ENCODE measurements at regions not wholly inside any gene's neighbourhood (a gene's known extent, or its start where the extent isn't known, plus 50 kb on each side); places are given as distances from the start of the nearest gene placed in this dataset.
"Not testable (repeated sequence)": the region's sequence is repeated elsewhere in the genome, so short reads cannot be mapped to it uniquely, and the experiment has no call there.

DNA sequence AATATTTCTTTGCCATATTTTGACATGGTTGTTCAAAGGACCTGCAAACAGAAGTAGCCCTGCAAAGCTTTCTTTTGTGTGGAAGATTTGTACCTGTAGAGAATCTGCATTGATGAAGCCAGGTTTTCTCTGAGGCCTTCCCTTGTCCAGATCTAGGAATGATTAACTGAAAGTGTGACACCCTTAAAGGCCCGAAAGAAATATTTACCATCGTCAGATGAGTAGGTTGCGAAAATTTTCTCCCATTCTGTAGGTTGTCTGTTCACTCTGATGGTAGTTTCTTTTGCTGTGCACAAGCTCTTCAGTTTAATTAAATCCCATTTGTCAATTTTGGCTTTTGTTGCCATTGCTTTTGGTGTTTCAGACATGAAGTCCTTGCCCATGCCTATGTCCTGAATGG lies 439.0 kb downstream of the SMARCA1 start:
- DNase-seq (ENCODE audit: low spot score), result not testable (repeated sequence)

- DNase-seq (ENCODE audit: low spot score), result no peak
Observed at GRCh38 chrX:129077424-129078170, 445.7 kb downstream of the SMARCA1 start.

- DNase-seq (ENCODE audit: low spot score), result no peak
Observed at GRCh38 chrX:129071390-129071789, 451.9 kb downstream of the SMARCA1 start.

DNA sequence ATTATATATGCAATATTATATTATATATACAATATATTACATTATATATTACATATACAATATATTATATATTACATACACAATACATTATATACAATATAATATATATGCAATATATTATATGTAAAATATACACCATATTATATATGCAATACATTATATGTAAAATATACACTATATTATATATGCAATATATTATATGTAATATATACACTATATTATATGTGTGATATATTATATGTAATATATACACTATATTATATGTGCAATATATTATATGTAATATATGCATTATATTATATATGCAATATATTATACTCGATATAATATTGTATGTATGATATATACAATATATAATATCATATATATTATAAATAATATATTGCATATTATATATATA lies 457.4 kb downstream of the SMARCA1 start:
- no peak for DNase-seq (ENCODE audit: low spot score)

- no peak for DNase-seq (ENCODE audit: low spot score)
Observed at GRCh38 chrX:129058405-129058804, 464.9 kb downstream of the SMARCA1 start.

DNA sequence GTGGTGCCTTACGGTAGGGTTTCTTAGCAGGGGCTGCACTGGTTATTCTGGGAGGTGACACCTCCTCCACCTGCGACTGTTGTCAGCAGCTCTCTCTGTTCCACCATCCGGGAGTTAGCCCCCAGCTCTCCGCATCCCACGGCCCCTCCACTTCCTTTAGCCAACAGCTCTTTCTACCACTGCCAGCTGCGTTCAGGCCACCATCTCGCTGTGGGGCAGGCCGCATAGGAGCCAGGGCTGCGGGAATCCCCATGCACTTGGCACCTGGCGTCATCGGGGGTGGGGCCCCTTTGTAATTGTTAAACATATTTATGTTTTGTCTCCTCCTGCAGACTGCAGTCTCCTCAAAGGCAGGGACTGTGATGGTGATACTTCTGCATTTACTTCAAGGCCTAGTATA lies 480.2 kb downstream of the SMARCA1 start:
- DNase-seq (ENCODE audit: low spot score), result no peak

DNA sequence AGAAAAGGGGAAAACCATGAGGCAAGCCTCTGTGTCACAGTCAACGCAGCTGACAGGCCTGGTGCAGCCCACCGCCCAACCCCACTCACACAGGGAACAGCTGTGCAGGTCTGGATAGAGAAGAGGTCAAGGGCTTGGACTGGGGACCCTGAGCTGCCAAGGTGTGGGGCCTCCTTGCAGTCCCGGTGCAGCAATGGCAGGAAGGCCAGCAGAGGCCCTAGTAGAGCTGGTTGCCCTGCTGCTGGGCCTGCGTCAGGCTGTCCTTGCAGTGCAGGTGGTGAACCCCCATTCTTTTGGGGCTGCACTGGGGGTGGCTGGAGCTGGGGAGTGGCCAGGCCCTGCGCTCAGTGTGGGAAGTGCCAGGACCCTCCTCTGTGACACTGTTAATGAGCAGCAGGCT lies 482.0 kb downstream of the SMARCA1 start:
- no peak for DNase-seq (ENCODE audit: low spot score)

DNA sequence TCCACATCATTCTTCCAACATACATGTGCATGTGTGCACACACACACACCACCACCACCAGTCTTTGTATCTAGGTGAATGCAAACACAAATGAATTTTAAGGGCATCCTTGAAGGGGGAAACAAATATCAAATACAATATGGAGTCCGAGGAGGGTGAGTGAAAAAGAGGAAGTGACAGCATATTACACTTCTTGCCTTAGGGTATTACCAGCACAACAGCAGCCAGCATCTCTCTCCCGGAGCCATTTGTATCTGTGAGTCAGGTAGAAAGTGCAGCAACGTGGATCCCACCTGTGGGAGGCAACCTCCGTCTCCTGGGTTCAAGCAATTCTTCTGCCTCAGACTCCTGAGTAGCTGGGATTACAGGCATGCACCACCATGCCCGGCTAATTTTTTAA lies 483.2 kb downstream of the SMARCA1 start:
- DNase-seq (ENCODE audit: low spot score), result no peak

- DNase-seq (ENCODE audit: low spot score), result no peak
Observed at GRCh38 chrX:129039176-129039575, 484.1 kb downstream of the SMARCA1 start.

DNA sequence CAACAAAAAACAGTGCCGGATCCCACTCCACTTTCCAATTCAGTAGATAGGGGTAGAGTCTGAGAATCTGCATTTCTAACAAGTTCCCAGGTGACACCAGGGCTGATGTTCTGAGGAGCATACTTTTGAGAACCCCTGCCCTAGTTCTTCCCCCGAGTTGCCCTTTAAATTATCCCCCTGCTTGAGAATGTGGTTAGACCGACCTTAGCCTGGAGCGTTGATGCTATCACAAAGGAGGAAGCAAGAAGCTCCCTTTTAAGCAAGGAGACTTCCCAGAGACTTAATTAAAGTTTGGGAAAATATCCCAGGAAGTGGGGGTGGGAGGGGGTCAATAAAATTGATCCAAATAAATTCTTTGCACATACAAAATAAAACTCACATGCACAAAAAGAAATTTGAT lies 485.9 kb downstream of the SMARCA1 start:
- DNase-seq (ENCODE audit: low spot score), result no peak

DNA sequence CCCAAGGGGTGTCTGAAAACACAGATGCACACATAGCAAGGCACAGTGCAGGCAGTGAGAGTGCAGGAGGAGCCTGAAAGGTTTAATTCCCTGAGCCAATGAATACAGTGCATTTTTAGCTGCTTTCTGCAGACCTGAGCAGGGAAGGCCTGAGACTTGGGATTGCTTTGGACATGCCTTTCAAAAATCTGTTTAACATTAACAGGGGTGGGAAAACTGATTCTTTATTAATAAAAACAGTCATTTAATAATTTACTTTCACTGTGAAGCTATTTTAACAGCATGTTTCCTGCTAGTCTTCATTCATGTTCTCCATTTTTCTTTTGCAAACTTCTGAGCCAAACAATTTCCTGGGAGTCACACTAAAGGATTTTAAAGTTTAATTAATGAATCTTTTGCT lies 488.1 kb downstream of the SMARCA1 start:
- no peak for DNase-seq (ENCODE audit: low spot score)

GRCh38 chrX:129034196-129034595 lies 489.1 kb downstream of the SMARCA1 start:
- no peak for DNase-seq (ENCODE audit: low spot score)

- no peak for DNase-seq (ENCODE audit: low spot score)
Observed at GRCh38 chrX:129026202-129026601, 497.1 kb downstream of the SMARCA1 start.

- no peak for DNase-seq (ENCODE audit: low spot score)
Observed at GRCh38 chrX:129025376-129025775, 497.9 kb downstream of the SMARCA1 start.

DNA sequence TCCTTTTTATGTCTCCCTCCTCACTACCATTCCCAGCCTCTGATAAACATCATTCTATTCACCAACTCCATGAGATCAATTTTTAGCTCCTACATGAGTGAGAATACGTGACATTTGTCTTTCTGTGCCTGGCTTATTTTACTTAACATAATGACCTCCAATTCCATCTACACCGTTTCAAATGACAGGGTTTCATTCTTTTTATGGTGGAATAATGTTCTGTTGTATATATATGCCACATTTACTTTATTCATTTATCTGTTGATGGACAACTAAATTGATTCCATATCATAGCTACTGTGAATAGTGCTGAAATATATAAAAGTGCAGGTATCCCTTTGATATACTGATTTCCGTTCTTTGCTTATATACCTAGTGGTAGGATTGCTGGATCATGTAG lies 503.9 kb downstream of the SMARCA1 start:
- DNase-seq (ENCODE audit: low spot score), result no peak

GRCh38 chrX:129015381-129015780 lies 507.9 kb downstream of the SMARCA1 start:
- DNase-seq (ENCODE audit: low spot score), result no peak

GRCh38 chrX:129013574-129013973 lies 509.7 kb downstream of the SMARCA1 start:
- DNase-seq (ENCODE audit: low spot score), result no peak

DNA sequence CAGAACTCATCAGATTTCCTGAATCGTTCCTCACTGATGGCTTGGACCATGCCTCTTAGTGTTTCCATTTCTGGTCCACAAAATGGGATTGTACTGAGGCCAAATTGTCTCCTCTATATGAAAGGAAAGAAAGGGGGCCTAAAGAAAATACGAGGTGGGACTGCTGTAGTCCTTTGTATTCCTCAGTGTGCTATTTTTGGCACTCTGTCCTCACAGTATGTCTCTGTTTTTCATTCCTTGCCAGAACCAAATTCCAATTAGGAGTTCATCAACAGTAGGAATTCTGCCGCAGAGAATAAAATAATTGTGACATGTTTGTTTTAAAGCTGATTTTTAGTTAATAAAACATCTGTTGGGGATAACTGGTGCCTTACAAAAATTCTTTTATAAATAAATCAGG lies 515.7 kb downstream of the SMARCA1 start:
- DNase-seq (ENCODE audit: low spot score), result no peak

- no peak for DNase-seq (ENCODE audit: low spot score)
Observed at GRCh38 chrX:129006491-129006890, 516.8 kb downstream of the SMARCA1 start.

DNA sequence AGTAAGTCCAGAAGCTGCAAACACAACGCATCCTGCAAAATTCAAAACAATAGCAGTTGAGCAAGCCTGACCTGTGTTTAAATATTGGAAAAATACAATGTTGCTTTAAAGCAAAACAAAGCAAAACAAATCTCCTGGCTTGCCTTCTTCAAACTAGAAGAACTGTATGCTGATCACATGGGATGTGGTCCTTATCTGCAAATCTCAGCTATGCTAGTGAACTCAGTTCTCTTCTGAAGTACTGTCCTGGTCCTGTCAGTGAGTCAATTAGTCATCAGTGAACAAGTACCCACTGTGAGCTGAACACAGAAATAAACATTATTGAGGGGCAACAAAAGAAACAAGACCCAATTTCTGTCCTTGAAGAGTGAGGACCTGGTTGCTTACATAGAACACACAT lies 522.5 kb downstream of the SMARCA1 start:
- no peak for DNase-seq (ENCODE audit: low spot score)

DNA sequence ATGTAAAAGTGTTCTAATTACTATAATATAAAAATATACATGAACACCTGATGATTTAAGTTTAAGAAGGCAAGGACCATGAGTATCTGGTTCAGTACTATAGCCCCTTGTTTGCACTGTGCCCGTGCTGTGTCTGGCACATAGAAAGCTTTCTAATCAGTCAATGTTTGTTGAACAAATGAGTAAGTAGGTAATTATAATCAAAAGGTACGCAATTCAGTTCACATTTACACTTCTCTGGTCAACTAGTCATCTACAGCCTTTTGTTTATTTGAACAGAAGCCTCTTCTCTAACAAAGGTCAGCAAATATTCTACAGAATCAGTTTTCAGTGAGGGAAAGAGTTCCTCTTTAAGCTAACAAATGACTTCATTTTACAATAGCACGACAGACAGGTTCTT lies 523.3 kb downstream of the SMARCA1 start:
- no peak for DNase-seq (ENCODE audit: low spot score)

DNA sequence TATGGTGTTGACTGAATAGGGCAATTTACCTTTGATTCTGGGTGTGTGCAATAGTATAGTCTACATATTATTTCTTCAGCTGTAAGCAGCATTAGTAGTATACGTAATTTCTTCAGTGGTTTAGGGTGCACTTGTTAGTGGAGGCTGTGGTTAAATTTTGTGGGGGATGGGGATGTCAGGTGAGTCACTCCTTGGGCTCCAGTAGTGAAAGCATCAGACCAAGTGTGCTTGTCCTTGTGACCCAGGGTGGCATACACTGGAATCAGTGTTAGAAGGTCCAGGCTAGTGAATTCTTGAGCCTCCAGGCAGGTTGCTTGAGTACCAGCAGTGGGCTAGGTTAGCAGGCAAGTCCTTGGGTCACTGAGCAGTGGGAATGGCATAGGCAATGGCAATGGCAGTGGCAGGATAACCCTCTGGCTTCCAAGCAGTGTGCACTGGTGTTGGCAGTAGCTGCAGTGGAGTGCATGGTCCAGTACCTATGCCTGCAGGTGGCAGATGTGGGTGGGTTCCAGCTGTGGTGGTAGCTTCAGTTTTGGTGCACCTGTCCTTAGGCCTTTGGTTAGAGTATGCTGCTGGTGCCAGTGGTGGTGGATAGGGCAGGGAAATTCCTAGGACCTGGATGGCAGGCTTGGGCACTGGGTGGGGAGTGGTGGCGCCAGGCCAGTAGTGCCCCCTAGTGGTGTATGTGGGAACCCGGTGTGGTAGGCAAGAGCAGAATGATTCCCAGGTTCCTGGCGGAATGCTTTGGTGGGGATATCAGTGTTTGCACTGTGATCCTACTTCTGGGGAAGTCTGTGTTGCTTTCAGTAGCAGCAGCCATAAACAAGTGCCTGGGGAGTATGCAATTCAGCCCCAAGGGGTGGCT lies 531.0 kb downstream of the SMARCA1 start:
- no peak for DNase-seq (ENCODE audit: low spot score)

DNA sequence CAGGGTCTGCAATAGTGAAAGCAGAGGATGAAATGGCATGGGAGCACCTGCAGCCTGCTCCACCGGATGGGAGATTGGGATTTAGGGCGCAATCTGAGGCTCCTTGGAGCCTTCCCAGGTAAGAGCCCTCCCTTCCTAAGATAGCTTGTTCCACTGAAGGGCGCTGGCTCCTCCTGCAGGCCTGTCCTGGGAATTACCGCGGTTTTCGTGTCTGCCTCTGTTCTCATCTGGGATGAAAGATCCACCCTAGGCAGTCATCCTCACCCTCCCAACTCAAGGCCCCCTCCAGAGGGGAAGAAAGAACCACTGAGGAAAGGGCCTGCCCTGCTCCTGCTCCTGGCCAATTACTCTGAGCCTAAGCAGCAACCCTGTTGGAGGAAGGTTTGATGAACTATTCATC lies 547.5 kb downstream of the SMARCA1 start:
- no peak for DNase-seq (ENCODE audit: low spot score)

Measured in A172 (cell line).